HL-60 (cell line): ENCODE measurements at regions not wholly inside any gene's neighbourhood (a gene's known extent, or its start where the extent isn't known, plus 50 kb on each side); places are given as distances from the start of the nearest gene placed in this dataset.

ENCODE experiments used
- GABPA ChIP-seq: IDR thresholded peaks from 2 replicates; pipeline ENCODE4 v1.6.1; 2012; ENCODE audit warnings: low read depth
- POLR2AphosphoS5 ChIP-seq: IDR thresholded peaks from 2 replicates; pipeline ENCODE4 v1.6.1; 2012; ENCODE audit warnings: low read depth
- REST ChIP-seq: IDR thresholded peaks from 2 replicates; pipeline ENCODE4 v1.6.1; 2012; ENCODE audit warnings: low read depth; ENCODE audit not compliant: insufficient replicate concordance
- SPI1 ChIP-seq: IDR thresholded peaks from 2 replicates; pipeline ENCODE4 v1.6.1; 2012; ENCODE audit warnings: low read depth, mild to moderate bottlenecking, borderline replicate concordance
- TF ChIP-seq, protein P1 (sequence below): IDR thresholded peaks from one replicate; pipeline ENCODE4 v1.5.1; 2011; ENCODE audit warnings: low read length, control low read depth, inconsistent platforms; ENCODE audit not compliant: insufficient read depth

DNA sequence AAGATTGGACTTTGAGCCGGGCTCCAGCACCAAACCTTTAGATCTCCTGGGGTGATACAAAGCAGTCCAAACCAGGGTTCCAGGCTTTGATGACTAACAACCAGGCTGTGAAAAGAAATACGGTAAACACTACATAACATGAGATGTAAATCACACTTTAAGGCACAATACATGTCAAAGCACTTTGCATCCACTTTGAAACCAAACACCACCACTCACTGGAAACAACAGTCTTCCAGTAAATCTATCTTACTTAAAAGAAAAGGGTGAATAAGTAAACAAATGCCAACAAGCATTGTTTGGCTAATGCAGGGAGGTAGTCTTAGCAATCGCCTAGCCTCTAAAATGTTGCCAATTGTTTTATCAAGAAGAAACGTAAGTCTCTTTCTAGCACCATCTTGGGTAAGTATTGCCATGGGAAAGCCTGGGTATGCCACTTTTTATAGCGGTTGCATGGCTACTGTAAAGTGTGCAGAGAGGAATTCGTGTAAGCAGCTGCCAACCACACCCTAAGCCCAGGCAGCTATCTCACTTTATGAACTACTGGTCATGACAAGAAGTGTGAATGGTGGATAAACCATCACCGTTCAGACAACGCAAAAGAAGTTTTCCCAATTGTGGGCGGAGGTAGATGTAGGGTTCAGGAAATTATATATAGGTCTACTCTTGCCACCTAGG, 267.4 kb upstream of the PSMD7 start:
- TF ChIP-seq, protein P1, sequence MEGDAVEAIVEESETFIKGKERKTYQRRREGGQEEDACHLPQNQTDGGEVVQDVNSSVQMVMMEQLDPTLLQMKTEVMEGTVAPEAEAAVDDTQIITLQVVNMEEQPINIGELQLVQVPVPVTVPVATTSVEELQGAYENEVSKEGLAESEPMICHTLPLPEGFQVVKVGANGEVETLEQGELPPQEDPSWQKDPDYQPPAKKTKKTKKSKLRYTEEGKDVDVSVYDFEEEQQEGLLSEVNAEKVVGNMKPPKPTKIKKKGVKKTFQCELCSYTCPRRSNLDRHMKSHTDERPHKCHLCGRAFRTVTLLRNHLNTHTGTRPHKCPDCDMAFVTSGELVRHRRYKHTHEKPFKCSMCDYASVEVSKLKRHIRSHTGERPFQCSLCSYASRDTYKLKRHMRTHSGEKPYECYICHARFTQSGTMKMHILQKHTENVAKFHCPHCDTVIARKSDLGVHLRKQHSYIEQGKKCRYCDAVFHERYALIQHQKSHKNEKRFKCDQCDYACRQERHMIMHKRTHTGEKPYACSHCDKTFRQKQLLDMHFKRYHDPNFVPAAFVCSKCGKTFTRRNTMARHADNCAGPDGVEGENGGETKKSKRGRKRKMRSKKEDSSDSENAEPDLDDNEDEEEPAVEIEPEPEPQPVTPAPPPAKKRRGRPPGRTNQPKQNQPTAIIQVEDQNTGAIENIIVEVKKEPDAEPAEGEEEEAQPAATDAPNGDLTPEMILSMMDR: no peak
- no peak for TF ChIP-seq REST
- TF ChIP-seq POLR2AphosphoS5: no peak
- TF ChIP-seq SPI1: no peak
- no peak for TF ChIP-seq GABPA
